H9 (cell line): ENCODE measurements at regions not wholly inside any gene's neighbourhood (a gene's known extent, or its start where the extent isn't known, plus 50 kb on each side); places are given as distances from the start of the nearest gene placed in this dataset.
A peak's percentile ranks its signal among the peaks of the same experiment; 100 is the strongest.

Source experiments
- DNase-seq: peaks from one replicate; pipeline ENCODE4 v3.0.0-alpha.2; 2017
- H2AFZ ChIP-seq: one replicate; pipeline ENCODE4 v1.6.1; 2013; ENCODE audit warnings: mild to moderate bottlenecking, low read length, control low read depth, moderate library complexity
- H2AK5ac ChIP-seq: 2 replicates; pipeline ENCODE4 v1.6.1; 2013; ENCODE audit warnings: low read length, control low read depth, mixed read lengths; ENCODE audit not compliant: insufficient read length
- H2BK120ac ChIP-seq: one replicate; pipeline ENCODE4 v1.6.1; 2013; ENCODE audit warnings: low read depth, mild to moderate bottlenecking, low read length, control low read depth, inconsistent platforms; ENCODE audit not compliant: poor library complexity, severe bottlenecking
- H2BK12ac ChIP-seq: 2 replicates; pipeline ENCODE4 v1.6.1; 2013; ENCODE audit warnings: low read length, control low read depth, mixed read lengths, low read depth; ENCODE audit not compliant: insufficient read length
- H2BK15ac ChIP-seq: 2 replicates; pipeline ENCODE4 v1.6.1; 2013; ENCODE audit warnings: low read depth, low read length, control low read depth
- H2BK20ac ChIP-seq: one replicate; pipeline ENCODE4 v1.6.1; 2013; ENCODE audit warnings: low read depth, mild to moderate bottlenecking, low read length, control low read depth, inconsistent platforms; ENCODE audit not compliant: poor library complexity, severe bottlenecking
- H2BK5ac ChIP-seq: 2 replicates; pipeline ENCODE4 v1.6.1; 2013; ENCODE audit warnings: low read length, control low read depth, mixed read lengths; ENCODE audit not compliant: insufficient read length
- H3K14ac ChIP-seq: 2 replicates; pipeline ENCODE4 v1.6.1; 2013; ENCODE audit warnings: low read length, control low read depth; ENCODE audit not compliant: insufficient read depth
- H3K18ac ChIP-seq: 2 replicates; pipeline ENCODE4 v1.6.1; 2013; ENCODE audit warnings: low read depth, mild to moderate bottlenecking, mixed read lengths, low read length, control low read depth; ENCODE audit not compliant: insufficient read length
- H3K23ac ChIP-seq: 2 replicates; pipeline ENCODE4 v1.6.1; 2013; ENCODE audit warnings: low read length, control low read depth, mixed read lengths, low read depth; ENCODE audit not compliant: insufficient read length
- H3K23me2 ChIP-seq: 2 replicates; pipeline ENCODE4 v1.6.1; 2013; ENCODE audit warnings: low read depth, mild to moderate bottlenecking, mixed read lengths, low read length, control low read depth; ENCODE audit not compliant: insufficient read length, poor library complexity, severe bottlenecking
- H3K27ac ChIP-seq: 2 replicates; pipeline ENCODE4 v1.5.1; 2013; ENCODE audit warnings: low read length, control low read depth, mixed read lengths, low read depth; ENCODE audit not compliant: insufficient read length
- H3K27me3 ChIP-seq: 2 replicates; pipeline ENCODE4 v1.6.1; 2013; ENCODE audit warnings: low read length, control low read depth, inconsistent platforms; ENCODE audit not compliant: insufficient read depth
- H3K4ac ChIP-seq: 2 replicates; pipeline ENCODE4 v1.6.1; 2013; ENCODE audit warnings: low read depth, mild to moderate bottlenecking, control low read depth, inconsistent platforms, low read length, moderate library complexity
- H3K4me1 ChIP-seq: 2 replicates; pipeline ENCODE4 v1.6.1; 2013; ENCODE audit warnings: low read length, control low read depth, inconsistent platforms; ENCODE audit not compliant: insufficient read depth
- H3K4me2 ChIP-seq: 2 replicates; pipeline ENCODE4 v1.6.1; 2013; ENCODE audit warnings: low read length, control low read depth, mixed read lengths; ENCODE audit not compliant: insufficient read length, insufficient read depth
- H3K56ac ChIP-seq: 2 replicates; pipeline ENCODE4 v1.6.1; 2013; ENCODE audit warnings: low read depth, mild to moderate bottlenecking, mixed read lengths, low read length, control low read depth; ENCODE audit not compliant: insufficient read length
- H3K79me1 ChIP-seq: 2 replicates; pipeline ENCODE4 v1.6.1; 2013; ENCODE audit warnings: low read depth, mild to moderate bottlenecking, moderate library complexity, low read length, control low read depth, inconsistent platforms; ENCODE audit not compliant: insufficient read depth, poor library complexity, severe bottlenecking
- H3K79me2 ChIP-seq: 2 replicates; pipeline ENCODE4 v1.6.1; 2013; ENCODE audit warnings: low read length, control low read depth, inconsistent platforms; ENCODE audit not compliant: insufficient read depth
- H3K9ac ChIP-seq: 2 replicates; pipeline ENCODE4 v1.6.1; 2013; ENCODE audit warnings: low read length, control low read depth, mixed read lengths; ENCODE audit not compliant: insufficient read length; ENCODE audit errors: extremely low read depth
- H3K9me3 ChIP-seq: one replicate; pipeline ENCODE4 v1.6.1; 2013; ENCODE audit warnings: low read depth, low read length, inconsistent platforms; ENCODE audit not compliant: control insufficient read depth
- H3T11ph ChIP-seq: one replicate; pipeline ENCODE4 v1.6.1; 2013; ENCODE audit warnings: mild to moderate bottlenecking, low read length, control low read depth, inconsistent platforms
- H4K20me1 ChIP-seq: one replicate; pipeline ENCODE4 v1.6.1; 2013; ENCODE audit not compliant: control insufficient read depth, insufficient read length, insufficient read depth
- H4K5ac ChIP-seq: 2 replicates; pipeline ENCODE4 v1.6.1; 2013; ENCODE audit warnings: low read depth, mild to moderate bottlenecking, mixed read lengths, low read length, control low read depth; ENCODE audit not compliant: insufficient read length
- H4K8ac ChIP-seq: replicated peaks from 2 replicates; pipeline ENCODE4 v1.6.1; 2013; ENCODE audit warnings: low read length, control low read depth, mixed read lengths, low read depth; ENCODE audit not compliant: insufficient read length
- H4K91ac ChIP-seq: 2 replicates; pipeline ENCODE4 v1.6.1; 2013; ENCODE audit warnings: low read depth, mild to moderate bottlenecking, moderate library complexity, mixed read lengths, low read length, control low read depth; ENCODE audit not compliant: insufficient read length
- H3K27ac Mint-ChIP-seq, 3 experiments: 2 replicates in 2 of 3; 3 replicates in 1 of 3; pipeline ENCODE4 v1.8.0; 2020 to 2021; ENCODE audit warnings: mixed read lengths in 3 of 3, mild to moderate bottlenecking in 1 of 3, moderate library complexity in 1 of 3
- H3K27me3 Mint-ChIP-seq: 2 replicates; pipeline ENCODE4 v1.8.0; 2021; ENCODE audit warnings: low read depth, mild to moderate bottlenecking, moderate library complexity, mixed read lengths
- H3K36me3 Mint-ChIP-seq, 3 experiments: 2 replicates in 2 of 3; 3 replicates in 1 of 3; pipeline ENCODE4 v1.8.0; 2020 to 2021; ENCODE audit warnings: low read depth in 3 of 3, mixed read lengths in 3 of 3; ENCODE audit not compliant: insufficient read depth in 1 of 3
- H3K4me1 Mint-ChIP-seq, 2 experiments: 2 replicates each; pipeline ENCODE4 v1.8.0; 2020; ENCODE audit warnings: mixed read lengths in 2 of 2
- H3K4me3 Mint-ChIP-seq, 2 experiments: 2 replicates in 1 of 2; 3 replicates in 1 of 2; pipeline ENCODE4 v1.8.0; 2020 to 2021; ENCODE audit warnings: mild to moderate bottlenecking in 2 of 2, mixed read lengths in 2 of 2, moderate library complexity in 1 of 2
- H3K9me3 Mint-ChIP-seq, 2 experiments: 2 replicates in 1 of 2; 3 replicates in 1 of 2; pipeline ENCODE4 v1.8.0; 2020; ENCODE audit warnings: mild to moderate bottlenecking in 2 of 2, mixed read lengths in 2 of 2, moderate library complexity in 1 of 2
- CTCF ChIP-seq: fragments of 200-600 bp; sonication (generic); conservative IDR thresholded peaks from 3 replicates; pipeline ENCODE4 v1.8.0; 2021; ENCODE audit warnings: antibody characterized with exemption, mild to moderate bottlenecking
- WGBS: extraction: QIAGEN DNeasy Blood & Tissue Kit; methylation state at CpG from one replicate; pipeline ENCODE4 v1.1.7; 2013; ENCODE audit warnings: missing lambda C conversion rate, low lambda C conversion rate, mixed read lengths; ENCODE audit not compliant: insufficient read length; ENCODE audit errors: extremely low coverage; 5-methylcytosine and 5-hydroxymethylcytosine counted together

- Histone ChIP-seq H3K27ac (no peak overlapping the region), H2BK5ac (no peak overlapping the region), H2BK120ac (no peak overlapping the region), H3K4me1 (0 out of 2 replicates have a peak, but pooled peaks cover 3% of the 10 kb centered on the region), H2BK20ac (no peak overlapping the region), H2BK12ac (no peak overlapping the region), H3K79me2 (no peaks in the 10 kb centered on the region), H3K27me3 (no peaks in the 10 kb centered on the region), H4K20me1 (no peaks in the 10 kb centered on the region), H4K8ac (no peak overlapping the region), H3K23ac (no peak overlapping the region), H3K9me3 (no peaks in the 10 kb centered on the region), H4K91ac (no peak overlapping the region), H4K5ac (no peak overlapping the region), H3K4ac (no peak overlapping the region), H2AK5ac (no peak overlapping the region), H3K56ac (no peak overlapping the region), H3T11ph (no peak overlapping the region), H3K79me1 (no peaks in the 10 kb centered on the region), H3K18ac (no peak overlapping the region), H2BK15ac (no peak overlapping the region), H2AFZ (no peak overlapping the region), H3K4me2 (no peak overlapping the region), H3K23me2 (no peaks in the 10 kb centered on the region), H3K14ac (no peak overlapping the region), H3K9ac (no peak overlapping the region)
- no peak for TF ChIP-seq CTCF
- no peak for DNase-seq
- Mint-ChIP-seq H3K4me1 (peaks cover 9 to 11% of the 10 kb centered on the region in 2 experiments), H3K27ac (peak overlapping the region in 1 of 3 experiments; percentile 25; a peak in 1 of 7 replicates), H3K4me3 (no peak overlapping the region), H3K36me3 (peaks cover 0 to 3% (median under 1%) of the 10 kb centered on the region in 3 experiments; a peak in 1 of 7 replicates), H3K9me3 (peaks cover 0 to 2% of the 10 kb centered on the region in 2 experiments; a peak in 3 of 5 replicates), H3K27me3 (no peaks in the 10 kb centered on the region)
- no CpG with 5 or more reads among the region's 2 CpGs for WGBS
Observed at GRCh38 chr12:97006585-97006984, 99.5 kb downstream of the NEDD1 start.
